OCI-LY3 (cell line): ENCODE measurements at regions not wholly inside any gene's neighbourhood (a gene's known extent, or its start where the extent isn't known, plus 50 kb on each side); places are given as distances from the start of the nearest gene placed in this dataset.

Experiments used
- EZH2phosphoT487 ChIP-seq: fragments of 200-600 bp; shearing (Covaris generic); IDR thresholded peaks from 2 replicates; pipeline ENCODE4 v1.6.1; 2018; ENCODE audit warnings: antibody characterized with exemption, mixed run types, low read depth
- TF ChIP-seq, protein P1 (sequence below): fragments of 200-600, 300-600 bp; sonication (generic); IDR thresholded peaks from 2 replicates; pipeline ENCODE4 v1.5.1; 2014; ENCODE audit warnings: antibody characterized with exemption, low read length, low read depth

DNA sequence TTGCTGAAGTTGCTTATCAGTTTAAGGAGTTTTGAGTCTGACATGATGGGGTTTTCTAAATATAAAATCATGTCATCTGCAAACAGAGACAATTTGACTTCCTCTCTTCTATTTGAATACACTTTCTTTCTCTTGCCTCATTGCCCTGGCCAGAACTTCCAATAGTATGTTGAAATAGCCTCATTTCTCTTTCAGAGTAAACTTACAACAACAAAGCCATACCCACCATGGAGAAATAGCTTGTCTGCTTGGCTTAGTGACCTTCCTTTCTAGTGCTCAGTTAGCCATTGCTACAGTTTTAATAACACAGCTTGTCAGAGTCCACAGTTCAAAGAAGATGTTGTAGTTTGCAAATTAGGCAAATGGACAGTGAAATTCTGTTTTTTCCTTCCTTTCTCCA lies 228.0 kb downstream of the ETAA1 start:
- TF ChIP-seq, protein P1, sequence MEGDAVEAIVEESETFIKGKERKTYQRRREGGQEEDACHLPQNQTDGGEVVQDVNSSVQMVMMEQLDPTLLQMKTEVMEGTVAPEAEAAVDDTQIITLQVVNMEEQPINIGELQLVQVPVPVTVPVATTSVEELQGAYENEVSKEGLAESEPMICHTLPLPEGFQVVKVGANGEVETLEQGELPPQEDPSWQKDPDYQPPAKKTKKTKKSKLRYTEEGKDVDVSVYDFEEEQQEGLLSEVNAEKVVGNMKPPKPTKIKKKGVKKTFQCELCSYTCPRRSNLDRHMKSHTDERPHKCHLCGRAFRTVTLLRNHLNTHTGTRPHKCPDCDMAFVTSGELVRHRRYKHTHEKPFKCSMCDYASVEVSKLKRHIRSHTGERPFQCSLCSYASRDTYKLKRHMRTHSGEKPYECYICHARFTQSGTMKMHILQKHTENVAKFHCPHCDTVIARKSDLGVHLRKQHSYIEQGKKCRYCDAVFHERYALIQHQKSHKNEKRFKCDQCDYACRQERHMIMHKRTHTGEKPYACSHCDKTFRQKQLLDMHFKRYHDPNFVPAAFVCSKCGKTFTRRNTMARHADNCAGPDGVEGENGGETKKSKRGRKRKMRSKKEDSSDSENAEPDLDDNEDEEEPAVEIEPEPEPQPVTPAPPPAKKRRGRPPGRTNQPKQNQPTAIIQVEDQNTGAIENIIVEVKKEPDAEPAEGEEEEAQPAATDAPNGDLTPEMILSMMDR = no peak
- TF ChIP-seq EZH2phosphoT487 = no peak
